Suprapubic skin (tissue), 4 donors: ENCODE measurements at regions not wholly inside any gene's neighbourhood (a gene's known extent, or its start where the extent isn't known, plus 50 kb on each side); places are given as distances from the start of the nearest gene placed in this dataset.

Experiments used
- DNase-seq, 2 donors: peaks; one replicate each; pipeline ENCODE4 v3.0.0-alpha.2; 2019; ENCODE audit warnings: low spot score in 2 of 2
- H3K27ac ChIP-seq: fragments of 200-600 bp; sonication (generic); one replicate; pipeline ENCODE4 v1.5.1; 2019
- H3K27me3 ChIP-seq: fragments of 200-600 bp; sonication (generic); one replicate; pipeline ENCODE4 v1.5.1; 2019
- H3K36me3 ChIP-seq: fragments of 200-600 bp; sonication (generic); one replicate; pipeline ENCODE4 v1.5.1; 2019
- H3K4me1 ChIP-seq: fragments of 200-600 bp; sonication (generic); one replicate; pipeline ENCODE4 v1.5.1; 2019
- H3K4me3 ChIP-seq: fragments of 200-600 bp; sonication (generic); one replicate; pipeline ENCODE4 v1.5.1; 2019; ENCODE audit warnings: mild to moderate bottlenecking
- H3K9me3 ChIP-seq: fragments of 200-600 bp; sonication (generic); one replicate; pipeline ENCODE4 v1.5.1; 2019
- EP300 ChIP-seq: sonication (generic); formaldehyde crosslinking; IDR thresholded peaks from one replicate; pipeline ENCODE4 v1.6.1; 2017; ENCODE audit warnings: antibody characterized with exemption
- POLR2A ChIP-seq, 2 donors: fragments of 450-650 bp; IDR thresholded peaks; one replicate each; pipeline ENCODE4 v1.6.1; 2017; ENCODE audit warnings: antibody characterized with exemption in 2 of 2, mild to moderate bottlenecking in 2 of 2, moderate library complexity in 2 of 2
- POLR2AphosphoS5 ChIP-seq, 3 donors: sonication (generic); formaldehyde crosslinking; IDR thresholded peaks; one replicate each; pipeline ENCODE4 v1.6.1; 2017; ENCODE audit warnings: antibody characterized with exemption in 3 of 3
- WGBS: methylation state at CpG from one replicate; pipeline ENCODE4 v1.1.5; 2018; 5-methylcytosine and 5-hydroxymethylcytosine counted together
- TF ChIP-seq, protein P1 (sequence below), 2 donors: fragments of 200-600 bp in 1 of 2; fragments of 450-650 bp in 1 of 2; sonication (generic) in 1 of 2; IDR thresholded peaks; one replicate each; pipeline ENCODE4 v1.5.1; 2016 to 2019; ENCODE audit warnings: antibody characterized with exemption in 2 of 2, mild to moderate bottlenecking in 1 of 2, moderate library complexity in 1 of 2

DNA sequence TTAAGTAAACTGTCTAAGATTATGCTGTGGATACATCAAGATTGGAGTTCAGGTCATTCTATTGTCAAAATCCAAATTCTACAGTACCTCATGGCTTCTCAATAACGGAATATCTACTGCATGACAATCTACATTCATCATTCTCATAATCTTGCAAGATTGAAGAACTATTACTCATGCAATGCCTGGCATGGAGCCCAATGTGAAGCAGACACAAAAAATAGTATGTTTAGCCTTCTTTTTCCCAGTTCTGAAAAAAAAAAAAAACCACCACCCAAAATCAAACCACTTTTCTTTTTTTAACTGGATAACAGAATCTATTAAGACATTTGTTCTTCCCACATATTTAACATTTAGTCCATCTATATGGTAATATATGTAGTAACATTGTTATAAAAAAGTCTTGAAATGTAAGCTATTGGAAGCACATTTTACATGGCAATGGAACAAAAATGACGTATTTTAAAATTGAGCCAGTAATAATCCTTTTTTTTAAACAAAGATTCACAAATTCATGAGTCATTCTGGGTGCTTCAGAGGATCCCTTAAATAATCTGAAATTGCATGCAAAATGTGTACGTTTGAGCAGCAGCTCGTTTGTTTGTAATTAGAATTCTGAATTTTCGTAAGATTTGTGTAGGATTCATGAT, 232.2 kb upstream of the FMR1 start:
- H3K27ac ChIP-seq = no peak overlapping the region
- no peak for DNase-seq
- H3K4me3 ChIP-seq = no peak overlapping the region
- 48% methylated on average over 5 of the region's 5 CpGs for WGBS
- TF ChIP-seq, protein P1, sequence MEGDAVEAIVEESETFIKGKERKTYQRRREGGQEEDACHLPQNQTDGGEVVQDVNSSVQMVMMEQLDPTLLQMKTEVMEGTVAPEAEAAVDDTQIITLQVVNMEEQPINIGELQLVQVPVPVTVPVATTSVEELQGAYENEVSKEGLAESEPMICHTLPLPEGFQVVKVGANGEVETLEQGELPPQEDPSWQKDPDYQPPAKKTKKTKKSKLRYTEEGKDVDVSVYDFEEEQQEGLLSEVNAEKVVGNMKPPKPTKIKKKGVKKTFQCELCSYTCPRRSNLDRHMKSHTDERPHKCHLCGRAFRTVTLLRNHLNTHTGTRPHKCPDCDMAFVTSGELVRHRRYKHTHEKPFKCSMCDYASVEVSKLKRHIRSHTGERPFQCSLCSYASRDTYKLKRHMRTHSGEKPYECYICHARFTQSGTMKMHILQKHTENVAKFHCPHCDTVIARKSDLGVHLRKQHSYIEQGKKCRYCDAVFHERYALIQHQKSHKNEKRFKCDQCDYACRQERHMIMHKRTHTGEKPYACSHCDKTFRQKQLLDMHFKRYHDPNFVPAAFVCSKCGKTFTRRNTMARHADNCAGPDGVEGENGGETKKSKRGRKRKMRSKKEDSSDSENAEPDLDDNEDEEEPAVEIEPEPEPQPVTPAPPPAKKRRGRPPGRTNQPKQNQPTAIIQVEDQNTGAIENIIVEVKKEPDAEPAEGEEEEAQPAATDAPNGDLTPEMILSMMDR (IDR thresholded peaks at IDR 0.05) = no peak
- TF ChIP-seq POLR2AphosphoS5 (IDR thresholded peaks at IDR 0.05) (no peak), EP300 (no peak), POLR2A (IDR thresholded peaks at IDR 0.05) (no peak)
- no peaks in the 10 kb centered on the region for H3K27me3 ChIP-seq
- no peaks in the 10 kb centered on the region for H3K4me1 ChIP-seq
- no peaks in the 10 kb centered on the region for H3K9me3 ChIP-seq
- no peaks in the 10 kb centered on the region for H3K36me3 ChIP-seq

DNA sequence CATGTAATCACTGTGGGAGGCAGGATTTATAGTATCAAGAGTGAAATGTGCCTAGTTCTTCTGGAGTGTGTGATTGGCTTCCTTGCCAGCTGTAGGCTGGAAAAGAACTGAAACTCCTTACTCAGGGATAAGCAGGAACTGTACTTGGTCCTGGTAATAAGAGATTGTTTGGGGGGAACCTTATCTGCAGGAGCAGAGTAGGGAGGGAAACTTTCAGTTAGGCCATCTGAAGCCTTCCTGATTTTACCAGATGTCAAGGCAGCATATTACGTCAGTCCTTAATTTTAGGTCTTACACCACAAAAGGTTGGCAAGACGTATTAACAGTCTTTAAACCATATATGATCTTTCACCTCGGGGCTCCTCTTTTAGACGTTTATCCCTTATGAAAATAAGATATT, 231.5 kb upstream of the FMR1 start:
- H3K27me3 ChIP-seq = no peaks in the 10 kb centered on the region
- 51% methylated on average over 4 of the region's 4 CpGs for whole genome bisulfite sequencing
- no peaks in the 10 kb centered on the region for H3K4me1 ChIP-seq
- no peak for DNase-seq
- TF ChIP-seq POLR2A (IDR thresholded peaks at IDR 0.05) (no peak), EP300 (no peak), POLR2AphosphoS5 (IDR thresholded peaks at IDR 0.05) (no peak)
- TF ChIP-seq, protein P1 (IDR thresholded peaks at IDR 0.05) = no peak
- no peak overlapping the region for H3K4me3 ChIP-seq
- no peaks in the 10 kb centered on the region for H3K9me3 ChIP-seq
- H3K27ac ChIP-seq = no peak overlapping the region
- H3K36me3 ChIP-seq = no peaks in the 10 kb centered on the region

DNA sequence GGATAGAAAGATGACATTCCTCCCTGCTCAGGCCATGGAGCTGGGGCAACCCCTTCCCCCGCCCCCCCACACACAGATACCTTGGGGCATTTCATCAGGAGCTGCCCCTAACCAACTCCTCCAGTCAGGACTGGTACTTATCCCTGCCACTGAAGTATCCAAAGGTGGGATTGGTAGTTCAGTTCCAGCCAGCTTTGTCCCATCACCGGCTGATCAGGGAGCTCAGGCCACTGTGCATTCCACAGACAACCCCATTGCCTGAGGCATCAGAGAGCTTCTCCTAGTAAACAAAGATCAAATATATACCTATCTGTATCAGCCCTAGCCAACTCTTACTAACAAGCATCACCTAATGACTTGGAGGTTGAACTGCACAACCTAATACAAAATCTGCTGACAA, 218.2 kb upstream of the FMR1 start:
- no peak overlapping the region for H3K27ac ChIP-seq
- WGBS = no CpG with 5 or more reads among the region's 2 CpGs

DNA sequence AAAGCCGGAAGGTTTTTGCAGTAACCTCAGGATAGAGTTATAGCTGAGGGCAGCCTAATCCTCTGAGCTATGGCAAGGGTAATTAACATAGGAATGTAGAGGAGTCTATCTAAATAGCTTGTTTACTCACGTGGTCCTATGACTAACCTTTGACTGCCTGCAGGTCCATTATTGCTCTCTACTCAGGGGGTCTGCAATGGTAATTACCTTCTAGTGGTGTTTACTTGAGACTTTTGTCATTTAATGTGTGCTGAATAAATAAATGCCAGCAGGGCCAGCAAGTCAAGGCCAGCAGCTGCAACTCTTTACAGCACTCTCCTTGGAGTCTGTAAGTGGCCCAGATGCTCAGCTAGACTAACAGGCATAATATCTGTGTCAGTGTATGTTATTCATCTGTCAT, 212.7 kb upstream of the FMR1 start:
- DNase-seq = no peak
- Histone ChIP-seq H3K9me3 (no peaks in the 10 kb centered on the region), H3K36me3 (no peaks in the 10 kb centered on the region), H3K4me3 (no peak overlapping the region), H3K27me3 (no peaks in the 10 kb centered on the region), H3K27ac (no peak overlapping the region), H3K4me1 (no peaks in the 10 kb centered on the region)
- 21% methylated on average over 2 of the region's 2 CpGs for WGBS
- TF ChIP-seq, protein P1 (IDR thresholded peaks at IDR 0.05) = no peak
- TF ChIP-seq POLR2A (IDR thresholded peaks at IDR 0.05) (no peak), EP300 (no peak), POLR2AphosphoS5 (IDR thresholded peaks at IDR 0.05) (no peak)

More for the DNA sequence above, 218.2 kb upstream of the FMR1 start:
- DNase-seq = no peak
- Histone ChIP-seq H3K27me3 (no peaks in the 10 kb centered on the region), H3K4me3 (no peak overlapping the region), H3K9me3 (no peaks in the 10 kb centered on the region), H3K36me3 (no peaks in the 10 kb centered on the region), H3K4me1 (no peaks in the 10 kb centered on the region)
- TF ChIP-seq EP300 (no peak), POLR2AphosphoS5 (IDR thresholded peaks at IDR 0.05) (no peak), POLR2A (IDR thresholded peaks at IDR 0.05) (no peak)
- TF ChIP-seq, protein P1 (IDR thresholded peaks at IDR 0.05) = no peak

DNA sequence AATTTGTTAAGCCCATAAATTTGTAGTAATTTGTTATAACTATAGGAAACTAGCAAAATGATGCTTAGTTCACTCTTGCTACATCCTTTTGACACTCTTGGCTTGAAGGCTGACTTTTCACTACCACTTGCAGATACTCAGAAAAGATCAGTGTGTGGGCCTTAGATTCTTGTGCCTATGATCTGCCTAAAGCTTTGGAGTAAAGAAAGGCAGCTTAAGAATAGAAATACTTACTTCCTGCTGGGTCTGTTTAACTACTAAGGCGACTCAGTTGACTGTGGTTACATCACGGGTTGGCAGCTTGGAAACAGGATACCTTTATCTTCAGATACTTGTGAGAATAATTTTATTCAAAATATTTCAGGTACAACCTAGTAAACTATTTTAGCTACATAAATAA, 201.4 kb upstream of the FMR1 start:
- TF ChIP-seq EP300 (no peak), POLR2A (IDR thresholded peaks at IDR 0.05) (no peak)
- TF ChIP-seq, protein P1 (IDR thresholded peaks at IDR 0.05) = no peak
- Histone ChIP-seq H3K4me3 (no peak overlapping the region), H3K4me1 (no peaks in the 10 kb centered on the region), H3K27ac (no peak overlapping the region), H3K36me3 (no peaks in the 10 kb centered on the region), H3K9me3 (no peaks in the 10 kb centered on the region), H3K27me3 (no peaks in the 10 kb centered on the region)
- 57% methylated on average over 2 of the region's 2 CpGs for WGBS
- DNase-seq = no peak
